ENCODE measurements at regions not wholly inside any gene's neighbourhood (a gene's known extent, or its start where the extent isn't known, plus 50 kb on each side); places are given as distances from the start of the nearest gene placed in this dataset.
"Not testable (repeated sequence)": the region's sequence is repeated elsewhere in the genome, so short reads cannot be mapped to it uniquely, and the experiment has no call there.

DNA sequence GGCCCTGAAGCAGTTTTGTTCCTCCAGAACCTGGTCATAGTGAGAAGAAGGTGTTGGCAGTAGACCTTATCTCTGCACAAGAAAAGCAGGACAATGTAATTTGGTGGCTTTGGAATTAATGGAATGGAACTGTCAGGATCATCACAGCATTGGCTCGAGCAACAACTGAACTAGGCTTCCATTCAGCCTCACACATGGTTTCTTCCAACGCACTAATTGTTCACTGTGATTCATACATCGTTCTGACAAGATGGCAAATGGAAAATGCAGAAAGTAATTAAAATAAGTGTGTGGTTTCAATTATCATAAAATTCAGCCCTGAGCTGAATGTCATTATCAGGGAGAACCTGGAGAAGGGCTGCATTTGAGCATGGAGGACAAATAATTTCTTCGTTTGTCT is 80.6 kb downstream of the MFSD1 start:
- no peak for DNase-seq (ENCODE audit: low spot score)

DNA sequence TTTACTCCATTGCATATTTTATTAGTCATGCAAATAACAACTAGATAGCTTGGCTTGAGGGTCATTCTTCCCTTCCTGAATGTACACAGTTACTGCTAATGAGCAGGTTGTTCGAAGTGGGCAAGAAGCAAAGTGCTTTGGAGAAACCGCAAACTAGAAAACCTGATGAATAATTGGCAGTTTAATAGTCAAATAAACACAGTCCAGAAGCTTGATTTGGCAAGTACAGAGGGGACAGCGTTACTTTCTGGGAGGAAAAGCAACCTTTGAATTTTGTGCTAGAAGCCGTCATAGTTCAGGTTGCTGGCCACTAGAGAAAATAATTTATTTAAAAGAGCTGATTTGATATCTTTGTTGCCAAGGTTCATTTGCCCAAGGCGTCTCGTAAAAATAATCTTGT is 94.9 kb downstream of the MFSD1 start:
- DNase-seq (ENCODE audit: low spot score): no peak

GRCh38 chr3:158906749-158907148 is 104.9 kb downstream of the MFSD1 start:
- DNase-seq (ENCODE audit: low spot score): no peak

DNA sequence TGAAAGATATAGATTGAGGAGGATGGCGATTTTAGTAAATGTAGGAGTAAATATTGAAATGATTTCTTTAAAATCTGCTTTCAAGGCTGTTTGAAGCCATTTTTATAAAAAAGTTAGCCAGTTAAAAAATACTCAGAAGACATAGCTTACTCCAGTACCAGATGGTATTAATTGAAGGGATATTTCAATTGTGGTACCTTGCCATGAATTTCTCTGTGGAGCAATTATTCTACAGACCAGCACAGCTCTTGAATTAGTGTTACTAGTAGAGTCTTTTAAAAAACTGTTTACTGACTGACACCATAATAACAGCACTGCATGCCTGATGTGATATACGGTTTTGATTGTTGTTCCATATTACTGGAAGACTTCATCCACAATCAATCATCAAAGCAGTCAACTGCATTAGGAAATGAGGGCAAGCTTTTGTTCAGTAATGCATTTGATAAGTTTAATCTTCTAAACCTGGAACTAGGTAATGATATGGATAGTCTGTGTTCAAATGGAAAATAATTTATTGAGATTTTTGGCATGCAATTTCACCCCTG is 106.4 kb downstream of the MFSD1 start:
- no peak for DNase-seq (ENCODE audit: low spot score)

GRCh38 chr3:158909870-158910269 is 108.0 kb downstream of the MFSD1 start:
- DNase-seq (ENCODE audit: low spot score): no peak

DNA sequence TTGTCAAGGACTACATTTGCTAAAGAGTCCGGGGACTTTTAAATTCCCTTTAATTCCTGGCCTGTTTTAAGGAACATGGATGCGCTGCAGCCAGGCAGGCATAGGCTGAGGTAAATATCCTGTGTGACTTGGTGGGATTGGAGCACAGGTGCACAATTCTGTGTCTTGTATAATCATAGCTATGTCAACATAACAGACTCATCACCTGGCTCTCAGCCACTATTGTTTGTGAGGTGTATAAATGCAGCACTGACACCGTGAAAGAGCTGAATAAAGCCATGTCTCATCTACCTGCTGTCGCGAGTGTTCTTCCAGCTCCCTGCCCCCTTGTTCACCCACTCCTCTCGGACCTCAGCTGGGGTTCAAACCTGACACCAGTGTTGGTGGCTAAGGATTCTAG is 109.7 kb downstream of the MFSD1 start:
- no peak for DNase-seq (ENCODE audit: low spot score)

GRCh38 chr3:158912188-158912587 is 110.3 kb downstream of the MFSD1 start:
- no peak for DNase-seq (ENCODE audit: low spot score)

- no peak for DNase-seq (ENCODE audit: low spot score)
These were observed 110.8 kb downstream of the MFSD1 start for GRCh38 chr3:158912621-158913020.

GRCh38 chr3:158916111-158916510 is 114.3 kb downstream of the MFSD1 start:
- no peak for DNase-seq (ENCODE audit: low spot score)

GRCh38 chr3:158918008-158918407 is 116.2 kb downstream of the MFSD1 start:
- no peak for DNase-seq (ENCODE audit: low spot score)

DNA sequence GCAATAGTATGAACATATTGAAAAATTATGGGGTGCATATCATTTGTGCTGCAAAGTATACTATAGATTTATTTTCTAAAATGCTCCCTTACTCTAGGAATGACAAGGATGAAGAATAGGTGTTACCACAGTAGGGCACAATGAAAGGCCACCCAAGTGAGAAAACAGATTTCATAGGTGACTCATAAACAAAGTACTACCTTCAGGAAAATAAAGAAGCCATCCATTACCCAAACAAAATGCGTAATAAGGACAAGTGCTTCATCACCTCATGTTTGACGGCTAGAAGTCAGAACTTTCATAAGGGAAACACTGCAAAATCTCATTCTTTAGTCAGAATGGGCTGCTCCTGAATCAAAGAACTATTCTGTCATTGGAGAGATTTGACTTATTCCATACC is 116.6 kb downstream of the MFSD1 start:
- no peak for DNase-seq (ENCODE audit: low spot score)

GRCh38 chr3:158920371-158920770 is 118.5 kb downstream of the MFSD1 start:
- DNase-seq (ENCODE audit: low spot score): no peak

- DNase-seq (ENCODE audit: low spot score): no peak
These were observed 123.2 kb downstream of the MFSD1 start for GRCh38 chr3:158925021-158925420.

DNA sequence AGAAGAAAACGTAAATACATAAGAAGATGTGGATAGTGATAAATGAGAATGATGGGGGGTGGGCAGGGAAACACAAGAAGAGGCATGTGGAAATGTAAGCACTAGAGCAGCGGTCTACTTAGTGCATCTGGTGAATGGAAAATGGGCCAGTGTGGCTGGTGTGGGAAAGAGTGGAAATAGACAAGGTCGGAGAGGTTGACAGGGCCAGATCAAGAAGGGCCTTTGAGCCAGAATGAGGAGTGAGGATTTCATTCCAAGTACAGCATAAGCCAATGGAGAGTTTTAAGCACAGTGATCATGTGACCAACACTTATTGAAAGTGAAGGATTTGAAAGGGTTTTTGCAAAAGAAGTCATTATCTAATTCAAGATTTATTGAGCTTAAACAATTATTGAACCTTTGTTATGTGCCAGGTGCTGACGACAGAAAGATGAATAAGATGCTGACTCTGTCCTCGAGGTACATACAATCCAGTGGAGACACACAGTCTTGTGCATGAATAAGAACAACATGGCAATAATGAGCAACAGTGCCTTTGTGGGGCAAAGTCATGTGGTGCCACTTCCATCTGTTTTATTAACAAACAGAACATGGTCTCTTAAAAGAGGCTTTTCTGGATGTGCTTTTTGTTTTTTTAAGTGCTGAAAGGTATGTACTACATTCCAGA is 124.1 kb downstream of the MFSD1 start:
- DNase-seq (ENCODE audit: low spot score): no peak

- no peak for DNase-seq (ENCODE audit: low spot score)
These were observed 134.0 kb downstream of the MFSD1 start for GRCh38 chr3:158935846-158936245.

GRCh38 chr3:158936530-158937113 is 134.8 kb downstream of the MFSD1 start:
- no peak for DNase-seq (ENCODE audit: low spot score)

DNA sequence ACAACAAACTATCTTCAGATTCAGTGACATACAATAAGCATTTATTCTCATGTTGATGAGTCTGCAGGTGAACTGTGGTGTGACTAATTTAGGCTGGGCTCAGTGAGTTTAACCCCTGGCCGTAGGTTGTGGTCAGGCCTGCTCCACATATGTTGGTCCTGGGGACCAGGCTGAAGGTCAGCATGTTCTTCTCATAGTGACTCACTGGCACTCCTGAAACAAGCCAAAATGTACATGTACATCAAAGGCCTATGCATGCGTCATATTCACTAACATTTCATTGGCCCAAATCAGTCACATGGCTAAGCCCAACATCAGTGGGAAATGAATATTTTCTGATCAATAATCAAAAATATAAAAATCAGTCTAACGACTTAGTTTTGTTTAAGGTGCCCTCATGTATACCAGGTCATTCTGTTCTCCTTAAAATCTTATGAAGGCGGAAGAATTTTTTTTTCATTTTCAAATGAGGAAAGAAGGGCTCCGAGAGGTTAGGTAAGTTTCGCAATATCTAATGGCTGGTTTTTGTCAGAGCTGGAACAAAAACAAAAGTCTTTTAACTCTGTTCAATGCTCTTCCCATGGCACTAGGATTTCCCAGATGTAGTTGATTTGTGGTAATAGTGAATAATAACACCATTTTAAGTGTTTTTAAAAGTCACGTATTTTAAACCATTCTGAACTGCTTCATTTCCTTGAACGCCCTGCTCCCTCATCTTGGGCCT is 148.5 kb downstream of the MFSD1 start:
- no peak for DNase-seq (ENCODE audit: low spot score)

GRCh38 chr3:158953131-158953530 is 151.3 kb downstream of the MFSD1 start:
- no peak for DNase-seq (ENCODE audit: low spot score)

GRCh38 chr3:158954420-158954819 is 152.6 kb downstream of the MFSD1 start:
- DNase-seq (ENCODE audit: low spot score): no peak

DNA sequence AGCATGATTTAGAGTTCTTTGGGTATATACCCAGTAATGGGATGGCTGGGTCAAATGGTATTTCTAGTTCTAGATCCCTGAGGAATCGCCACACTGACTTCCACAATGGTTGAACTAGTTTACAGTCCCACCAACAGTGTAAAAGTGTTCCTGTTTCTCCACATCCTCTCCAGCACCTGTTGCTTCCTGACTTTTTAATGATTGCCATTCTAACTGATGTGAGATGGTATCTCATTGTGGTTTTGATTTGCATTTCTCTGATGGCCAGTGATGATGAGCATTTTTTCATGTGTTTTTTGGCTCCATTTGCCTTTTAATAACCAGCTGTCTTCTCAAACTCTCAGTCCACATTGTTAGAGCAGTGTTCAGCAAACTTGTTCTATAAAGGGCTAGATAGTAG is 155.9 kb downstream of the MFSD1 start:
- not testable (repeated sequence) for DNase-seq (ENCODE audit: low spot score)

- no peak for DNase-seq (ENCODE audit: low spot score)
These were observed 157.0 kb downstream of the MFSD1 start for GRCh38 chr3:158958873-158959272.

GRCh38 chr3:158961471-158961870 is 159.6 kb downstream of the MFSD1 start:
- DNase-seq (ENCODE audit: low spot score): no peak

- DNase-seq (ENCODE audit: low spot score): no peak
These were observed 160.1 kb downstream of the MFSD1 start for GRCh38 chr3:158961911-158962310.

All from CD4-positive, alpha-beta T cell treated with Interleukin-15 for 4 hours (primary cell).